GM23338 (cell line): ENCODE measurements at regions not wholly inside any gene's neighbourhood (a gene's known extent, or its start where the extent isn't known, plus 50 kb on each side); places are given as distances from the start of the nearest gene placed in this dataset.

Source experiments
- ATAC-seq: fragments of 200-7000 bp; cut with Tn5 transposase; 3 replicates; pipeline ENCODE4 v1.9.1; 2020
- DNase-seq: peaks from one replicate; pipeline ENCODE4 v3.0.0-alpha.2; 2015; ENCODE audit warnings: low spot score
- H2AFZ ChIP-seq: fragments of 200-600 bp; sonication (generic); 2 replicates; pipeline ENCODE4 v1.8.0; 2016; ENCODE audit warnings: antibody characterized with exemption, mild to moderate bottlenecking, moderate library complexity
- H3F3A ChIP-seq: fragments of 200-600 bp; sonication (generic); replicated peaks from 2 replicates; pipeline ENCODE4 v1.8.0; 2017; ENCODE audit warnings: antibody characterized with exemption, mixed run types, low read depth
- H3K27ac ChIP-seq: fragments of 200-600 bp; sonication (generic); 2 replicates; pipeline ENCODE4 v1.6.1; 2016; ENCODE audit warnings: low read depth
- H3K27me3 ChIP-seq: fragments of 200-600 bp; sonication (generic); 2 replicates; pipeline ENCODE4 v1.8.0; 2016; ENCODE audit warnings: mild to moderate bottlenecking, mixed run types, moderate library complexity; ENCODE audit not compliant: insufficient read depth
- H3K36me3 ChIP-seq: fragments of 200-600 bp; sonication (generic); 2 replicates; pipeline ENCODE4 v1.8.0; 2016; ENCODE audit warnings: mild to moderate bottlenecking; ENCODE audit not compliant: insufficient read depth
- H3K4me1 ChIP-seq: fragments of 200-600 bp; sonication (generic); 2 replicates; pipeline ENCODE4 v1.8.0; 2016; ENCODE audit warnings: mild to moderate bottlenecking, moderate library complexity; ENCODE audit not compliant: insufficient read depth
- H3K4me2 ChIP-seq: fragments of 200-600 bp; sonication (generic); 2 replicates; pipeline ENCODE4 v1.7.1; 2017; ENCODE audit warnings: mixed run types
- H3K4me3 ChIP-seq: fragments of 200-600 bp; sonication (generic); 2 replicates; pipeline ENCODE4 v1.6.1; 2016; ENCODE audit warnings: mixed run types
- H3K79me2 ChIP-seq: fragments of 200-600 bp; sonication (generic); replicated peaks from 2 replicates; pipeline ENCODE4 v1.8.0; 2017; ENCODE audit warnings: mild to moderate bottlenecking; ENCODE audit not compliant: insufficient read depth
- H3K9me2 ChIP-seq: fragments of 200-600 bp; sonication (generic); 2 replicates; pipeline ENCODE4 v1.8.0; 2017; ENCODE audit not compliant: insufficient read depth
- H4K20me1 ChIP-seq: fragments of 200-600 bp; sonication (generic); replicated peaks from 2 replicates; pipeline ENCODE4 v1.8.0; 2017; ENCODE audit warnings: mild to moderate bottlenecking; ENCODE audit not compliant: insufficient read depth
- H3K27ac Mint-ChIP-seq: 2 replicates; pipeline ENCODE4 v1.8.0; 2020; ENCODE audit warnings: inconsistent platforms, mild to moderate bottlenecking, moderate library complexity, mixed read lengths
- H3K27me3 Mint-ChIP-seq: 3 replicates; pipeline ENCODE4 v1.8.0; 2022; ENCODE audit warnings: low read depth, mild to moderate bottlenecking, moderate library complexity, mixed read lengths, inconsistent platforms; ENCODE audit not compliant: insufficient read depth, poor library complexity
- H3K36me3 Mint-ChIP-seq: 3 replicates; pipeline ENCODE4 v1.8.0; 2021; ENCODE audit warnings: low read depth, mild to moderate bottlenecking, inconsistent platforms, moderate library complexity, mixed read lengths
- H3K4me1 Mint-ChIP-seq: 3 replicates; pipeline ENCODE4 v1.8.0; 2020; ENCODE audit warnings: mild to moderate bottlenecking, inconsistent platforms, mixed read lengths
- H3K4me3 Mint-ChIP-seq: 3 replicates; pipeline ENCODE4 v1.8.0; 2021; ENCODE audit warnings: moderate library complexity, mild to moderate bottlenecking, inconsistent platforms, mixed read lengths
- H3K9me3 Mint-ChIP-seq: 3 replicates; pipeline ENCODE4 v1.8.0; 2020; ENCODE audit warnings: moderate library complexity, mild to moderate bottlenecking, inconsistent platforms, mixed read lengths
- CTCF ChIP-seq, 2 experiments: fragments of 200-600 bp in 1 of 2; sonication (generic) in 1 of 2; conservative IDR thresholded peaks; 2 replicates each; pipeline versions ENCODE4 v1.5.1 to v1.6.1; 2016 to 2017; ENCODE audit warnings: antibody characterized with exemption in 2 of 2, low read depth in 2 of 2, mild to moderate bottlenecking in 2 of 2, moderate library complexity in 1 of 2
- EZH2 ChIP-seq: fragments of 200-600 bp; sonication (generic); IDR thresholded peaks from one replicate; pipeline ENCODE4 v1.8.0; 2017; ENCODE audit warnings: antibody characterized with exemption, mild to moderate bottlenecking, low read depth; ENCODE audit not compliant: unreplicated experiment
- JUNB ChIP-seq: IDR thresholded peaks from one replicate; pipeline ENCODE4 v1.6.1; 2016; ENCODE audit warnings: antibody characterized with exemption; ENCODE audit not compliant: unreplicated experiment
- NANOG ChIP-seq: IDR thresholded peaks from 2 replicates; pipeline ENCODE4 v1.6.1; 2016; ENCODE audit warnings: antibody characterized with exemption, borderline replicate concordance
- POLR2AphosphoS5 ChIP-seq: IDR thresholded peaks from 2 replicates; pipeline ENCODE4 v1.6.1; 2016; ENCODE audit warnings: antibody characterized with exemption, low read depth
- REST ChIP-seq: IDR thresholded peaks from one replicate; pipeline ENCODE4 v1.6.1; 2018; ENCODE audit warnings: antibody characterized with exemption; ENCODE audit not compliant: unreplicated experiment
- STAT1 ChIP-seq: IDR thresholded peaks from one replicate; pipeline ENCODE4 v1.6.1; 2016; ENCODE audit warnings: antibody characterized with exemption; ENCODE audit not compliant: unreplicated experiment
- ZNF331 ChIP-seq: fragments of 250-450 bp; sonication (Bioruptor Pico); IDR thresholded peaks from 2 replicates; pipeline ENCODE4 v1.5.0; 2020; ENCODE audit warnings: low read depth, mild to moderate bottlenecking, moderate library complexity
- TF ChIP-seq, protein P1 (sequence below): fragments of 250-450 bp; sonication (Bioruptor Pico); IDR thresholded peaks from 2 replicates; pipeline ENCODE4 v1.5.0; 2020; ENCODE audit warnings: mild to moderate bottlenecking, moderate library complexity
- TF ChIP-seq, protein P2 (sequence below): IDR thresholded peaks from 2 replicates; pipeline ENCODE4 v1.6.1; 2016; ENCODE audit warnings: antibody characterized with exemption

DNA sequence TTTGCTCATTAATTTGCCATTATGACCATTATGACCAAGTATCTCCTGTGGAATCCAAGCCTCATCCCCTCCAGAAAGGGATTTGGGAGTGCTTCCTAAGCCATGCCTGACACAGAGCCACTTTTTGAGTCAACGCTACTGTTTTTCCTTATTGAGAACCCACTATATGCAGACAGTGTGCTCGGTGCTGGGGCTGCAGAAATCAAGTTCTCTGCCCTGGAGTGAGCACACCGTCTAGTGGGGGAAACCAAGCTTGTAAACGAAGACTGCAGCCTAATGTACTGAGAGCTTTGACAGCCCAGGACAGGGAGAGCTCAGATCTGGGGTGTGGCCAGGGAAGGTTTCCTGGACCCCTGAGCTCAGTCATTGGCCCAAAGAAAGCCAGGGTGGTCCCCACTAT, 111.0 kb downstream of the ENGASE start:
- peaks cover 17% of the 10 kb centered on the region for H3K4me1 ChIP-seq
- no peak for DNase-seq
- no peak overlapping the region for H3K4me3 ChIP-seq
- Mint-ChIP-seq H3K4me1 (peaks cover 34% of the 10 kb centered on the region), H3K36me3 (no peaks in the 10 kb centered on the region), H3K27me3 (peaks cover 34% of the 10 kb centered on the region), H3K27ac (no peak overlapping the region), H3K4me3 (peak overlapping the region; percentile 23; the same call in 1 of the 3 replicates), H3K9me3 (no peaks in the 10 kb centered on the region; the same call in 2 of the 3 replicates)
- H3K4me2 ChIP-seq, result no peak overlapping the region
- H3K79me2 ChIP-seq, result no peaks in the 10 kb centered on the region
- no peaks in the 10 kb centered on the region; the same call in 1 of the 2 replicates for H3K36me3 ChIP-seq
- TF ChIP-seq STAT1 (no peak), CTCF (conservative IDR thresholded peaks at IDR 0.05; ENCODE audit: low read depth in 2 of 2) (no peak), REST (no peak), JUNB (no peak), NANOG (no peak), POLR2AphosphoS5 (no peak), EZH2 (no peak), ZNF331 (no peak)
- TF ChIP-seq, protein P1, sequence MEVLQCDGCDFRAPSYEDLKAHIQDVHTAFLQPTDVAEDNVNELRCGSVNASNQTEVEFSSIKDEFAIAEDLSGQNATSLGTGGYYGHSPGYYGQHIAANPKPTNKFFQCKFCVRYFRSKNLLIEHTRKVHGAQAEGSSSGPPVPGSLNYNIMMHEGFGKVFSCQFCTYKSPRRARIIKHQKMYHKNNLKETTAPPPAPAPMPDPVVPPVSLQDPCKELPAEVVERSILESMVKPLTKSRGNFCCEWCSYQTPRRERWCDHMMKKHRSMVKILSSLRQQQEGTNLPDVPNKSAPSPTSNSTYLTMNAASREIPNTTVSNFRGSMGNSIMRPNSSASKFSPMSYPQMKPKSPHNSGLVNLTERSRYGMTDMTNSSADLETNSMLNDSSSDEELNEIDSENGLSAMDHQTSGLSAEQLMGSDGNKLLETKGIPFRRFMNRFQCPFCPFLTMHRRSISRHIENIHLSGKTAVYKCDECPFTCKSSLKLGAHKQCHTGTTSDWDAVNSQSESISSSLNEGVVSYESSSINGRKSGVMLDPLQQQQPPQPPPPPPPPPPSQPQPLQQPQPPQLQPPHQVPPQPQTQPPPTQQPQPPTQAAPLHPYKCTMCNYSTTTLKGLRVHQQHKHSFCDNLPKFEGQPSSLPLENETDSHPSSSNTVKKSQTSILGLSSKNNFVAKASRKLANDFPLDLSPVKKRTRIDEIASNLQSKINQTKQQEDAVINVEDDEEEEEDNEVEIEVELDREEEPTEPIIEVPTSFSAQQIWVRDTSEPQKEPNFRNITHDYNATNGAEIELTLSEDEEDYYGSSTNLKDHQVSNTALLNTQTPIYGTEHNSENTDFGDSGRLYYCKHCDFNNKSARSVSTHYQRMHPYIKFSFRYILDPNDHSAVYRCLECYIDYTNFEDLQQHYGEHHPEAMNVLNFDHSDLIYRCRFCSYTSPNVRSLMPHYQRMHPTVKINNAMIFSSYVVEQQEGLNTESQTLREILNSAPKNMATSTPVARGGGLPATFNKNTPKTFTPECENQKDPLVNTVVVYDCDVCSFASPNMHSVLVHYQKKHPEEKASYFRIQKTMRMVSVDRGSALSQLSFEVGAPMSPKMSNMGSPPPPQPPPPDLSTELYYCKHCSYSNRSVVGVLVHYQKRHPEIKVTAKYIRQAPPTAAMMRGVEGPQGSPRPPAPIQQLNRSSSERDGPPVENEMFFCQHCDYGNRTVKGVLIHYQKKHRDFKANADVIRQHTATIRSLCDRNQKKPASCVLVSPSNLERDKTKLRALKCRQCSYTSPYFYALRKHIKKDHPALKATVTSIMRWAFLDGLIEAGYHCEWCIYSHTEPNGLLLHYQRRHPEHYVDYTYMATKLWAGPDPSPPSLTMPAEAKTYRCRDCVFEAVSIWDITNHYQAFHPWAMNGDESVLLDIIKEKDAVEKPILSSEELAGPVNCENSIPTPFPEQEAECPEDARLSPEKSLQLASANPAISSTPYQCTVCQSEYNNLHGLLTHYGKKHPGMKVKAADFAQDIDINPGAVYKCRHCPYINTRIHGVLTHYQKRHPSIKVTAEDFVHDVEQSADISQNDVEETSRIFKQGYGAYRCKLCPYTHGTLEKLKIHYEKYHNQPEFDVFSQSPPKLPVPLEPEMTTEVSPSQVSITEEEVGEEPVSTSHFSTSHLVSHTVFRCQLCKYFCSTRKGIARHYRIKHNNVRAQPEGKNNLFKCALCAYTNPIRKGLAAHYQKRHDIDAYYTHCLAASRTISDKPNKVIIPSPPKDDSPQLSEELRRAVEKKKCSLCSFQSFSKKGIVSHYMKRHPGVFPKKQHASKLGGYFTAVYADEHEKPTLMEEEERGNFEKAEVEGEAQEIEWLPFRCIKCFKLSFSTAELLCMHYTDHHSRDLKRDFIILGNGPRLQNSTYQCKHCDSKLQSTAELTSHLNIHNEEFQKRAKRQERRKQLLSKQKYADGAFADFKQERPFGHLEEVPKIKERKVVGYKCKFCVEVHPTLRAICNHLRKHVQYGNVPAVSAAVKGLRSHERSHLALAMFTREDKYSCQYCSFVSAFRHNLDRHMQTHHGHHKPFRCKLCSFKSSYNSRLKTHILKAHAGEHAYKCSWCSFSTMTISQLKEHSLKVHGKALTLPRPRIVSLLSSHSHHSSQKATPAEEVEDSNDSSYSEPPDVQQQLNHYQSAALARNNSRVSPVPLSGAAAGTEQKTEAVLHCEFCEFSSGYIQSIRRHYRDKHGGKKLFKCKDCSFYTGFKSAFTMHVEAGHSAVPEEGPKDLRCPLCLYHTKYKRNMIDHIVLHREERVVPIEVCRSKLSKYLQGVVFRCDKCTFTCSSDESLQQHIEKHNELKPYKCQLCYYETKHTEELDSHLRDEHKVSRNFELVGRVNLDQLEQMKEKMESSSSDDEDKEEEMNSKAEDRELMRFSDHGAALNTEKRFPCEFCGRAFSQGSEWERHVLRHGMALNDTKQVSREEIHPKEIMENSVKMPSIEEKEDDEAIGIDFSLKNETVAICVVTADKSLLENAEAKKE (CRISPR knock-in tag), result no peak
- TF ChIP-seq, protein P2, sequence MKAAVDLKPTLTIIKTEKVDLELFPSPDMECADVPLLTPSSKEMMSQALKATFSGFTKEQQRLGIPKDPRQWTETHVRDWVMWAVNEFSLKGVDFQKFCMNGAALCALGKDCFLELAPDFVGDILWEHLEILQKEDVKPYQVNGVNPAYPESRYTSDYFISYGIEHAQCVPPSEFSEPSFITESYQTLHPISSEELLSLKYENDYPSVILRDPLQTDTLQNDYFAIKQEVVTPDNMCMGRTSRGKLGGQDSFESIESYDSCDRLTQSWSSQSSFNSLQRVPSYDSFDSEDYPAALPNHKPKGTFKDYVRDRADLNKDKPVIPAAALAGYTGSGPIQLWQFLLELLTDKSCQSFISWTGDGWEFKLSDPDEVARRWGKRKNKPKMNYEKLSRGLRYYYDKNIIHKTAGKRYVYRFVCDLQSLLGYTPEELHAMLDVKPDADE, result no peak
- peaks cover 15% of the 10 kb centered on the region for H3K27me3 ChIP-seq
- no peaks in the 10 kb centered on the region for H3K9me2 ChIP-seq
- no peak overlapping the region for H3K27ac ChIP-seq
- ATAC-seq, result no peak
- no peaks in the 10 kb centered on the region for H4K20me1 ChIP-seq
- 0 out of 2 replicates have a peak, but pooled peaks cover 5% of the 10 kb centered on the region for H3F3A ChIP-seq
- H2AFZ ChIP-seq, result no peak overlapping the region
